ENCODE measurements at regions not wholly inside any gene's neighbourhood (a gene's known extent, or its start where the extent isn't known, plus 50 kb on each side); places are given as distances from the start of the nearest gene placed in this dataset.

GRCh38 chr6:150775415-150776203 lies 89.9 kb upstream of the MTHFD1L start:
- TF ChIP-seq CTCF (IDR thresholded peaks at IDR 0.05) (no peak), POLR2A (IDR thresholded peaks at IDR 0.05) (no peak)

Data from gastroesophageal sphincter (tissue), 3 donors.